ENCODE measurements at regions not wholly inside any gene's neighbourhood (a gene's known extent, or its start where the extent isn't known, plus 50 kb on each side); places are given as distances from the start of the nearest gene placed in this dataset.
"Not testable (repeated sequence)": the region's sequence is repeated elsewhere in the genome, so short reads cannot be mapped to it uniquely, and the experiment has no call there.

DNA sequence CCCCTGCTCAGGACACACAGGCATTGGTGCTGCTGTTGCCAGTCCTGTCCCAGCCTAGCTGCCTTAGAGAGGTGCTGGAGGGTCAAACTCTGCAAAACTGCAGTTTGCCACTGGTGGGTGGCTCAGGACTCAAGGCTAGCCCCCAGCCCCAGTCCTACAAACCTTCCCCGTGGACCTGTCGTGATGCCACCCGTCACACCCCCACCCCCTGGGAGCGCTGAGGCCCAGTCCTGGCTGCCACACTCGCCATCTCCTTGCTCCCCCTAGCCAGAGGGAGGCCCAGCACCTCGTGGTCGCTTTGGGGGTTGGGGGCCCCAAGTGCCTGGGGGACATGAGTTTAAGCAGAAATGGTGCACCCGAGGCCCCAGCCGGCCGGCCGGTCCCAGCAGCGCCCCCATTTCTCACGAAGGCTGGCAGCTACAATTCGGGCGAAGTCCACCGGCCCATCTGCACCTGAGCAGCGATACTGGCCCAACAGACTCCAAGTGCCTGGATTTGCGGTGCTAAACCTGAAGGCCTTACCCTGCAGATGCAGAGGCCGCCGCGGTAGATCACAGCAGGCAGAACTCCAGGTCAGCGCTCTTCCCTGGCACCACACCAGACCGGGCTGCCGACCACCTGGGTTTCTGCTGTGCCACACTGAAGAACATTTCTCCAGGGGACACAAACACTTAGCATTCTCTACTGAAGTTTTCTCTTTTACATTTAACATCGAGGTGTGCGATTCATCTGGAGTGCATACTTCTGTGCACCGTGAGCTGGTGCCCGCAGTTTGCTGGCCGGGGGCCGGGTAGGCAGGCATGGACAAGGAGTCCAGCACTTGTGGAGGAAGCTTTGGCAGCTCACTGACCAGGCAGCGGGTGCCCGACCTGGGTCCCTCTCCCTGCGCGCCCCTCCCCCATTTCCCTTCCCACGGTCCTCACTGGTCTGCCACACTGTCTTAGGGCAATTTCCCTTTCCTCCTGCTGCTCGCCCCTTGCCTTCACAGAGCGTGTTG lies 130.0 kb downstream of the KCNJ12 start:
- in situ Hi-C loops (cut with MboI; ENCODE audit: low pct_ligation_motif_present in 1 of 4, low pct_unique_long_range_greater_than_20kb in 1 of 4, low sequenced_read_pairs in 3 of 4), result loop anchor here (25.0 kb wide), 3 partner anchors 194 to 394 kb away; partner anchors contain the start of gene NATD1 (in 1 of the 4)
- intact Hi-C loops (cut with DNase I; ENCODE audit: low total_unique reads), result no loop called here

DNA sequence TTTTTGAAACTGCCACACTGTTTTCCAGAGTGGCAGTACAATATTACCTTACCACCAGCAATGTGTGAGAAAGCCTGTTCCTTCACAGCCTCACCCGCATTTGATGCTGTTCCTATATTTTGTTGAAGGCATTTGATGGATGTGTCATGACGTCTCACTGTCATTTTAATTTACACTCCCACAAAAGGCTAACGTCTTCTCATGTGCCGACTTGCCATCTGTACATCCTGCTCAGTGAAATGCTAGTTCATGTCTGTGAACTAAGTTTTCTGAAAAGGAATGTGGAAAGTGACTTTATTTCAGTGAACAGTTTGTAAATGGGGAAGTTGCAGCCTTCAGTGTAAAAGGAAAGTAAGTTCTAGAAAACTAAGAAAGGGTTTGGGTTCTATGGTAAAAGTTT lies 131.6 kb downstream of the KCNJ12 start:
- H3K9me3 ChIP-seq; H3K27me3 ChIP-seq; H3K4me3 ChIP-seq; intact Hi-C loops (cut with DNase I; ENCODE audit: low total_unique reads); DNase-seq; H3K27ac ChIP-seq; H3K36me3 ChIP-seq: not testable (repeated sequence)
- H3K4me1 ChIP-seq, result peaks cover 0 to 20% (median 4%) of the 10 kb centered on the region in 4 donors
- WGBS, 2 donors (ENCODE audit: low coverage in 1 of 2), result 63 to 75% methylated on average over 2 to 4 of the region's 4 CpGs
- in situ Hi-C loops (cut with MboI; ENCODE audit: low pct_ligation_motif_present in 1 of 4, low pct_unique_long_range_greater_than_20kb in 1 of 4, low sequenced_read_pairs in 3 of 4), result loop anchor here (25.0 kb wide), 3 partner anchors 196 to 396 kb away; partner anchors contain the start of gene NATD1 (in 1 of the 4)

More for the DNA sequence above, 130.0 kb downstream of the KCNJ12 start:
- H3K9me3 ChIP-seq, result no peaks in the 10 kb centered on the region
- H3K4me3 ChIP-seq, result no peak overlapping the region
- H3K27ac ChIP-seq, result no peak overlapping the region
- DNase-seq, result no peak
- H3K36me3 ChIP-seq, result no peaks in the 10 kb centered on the region
- WGBS, 2 donors (ENCODE audit: low coverage in 1 of 2), result 90% methylated on average over 37 of the region's 37 CpGs; no CpG with 5 or more reads in 1 of the 2 donors
- peaks cover 0 to 4% (median 2%) of the 10 kb centered on the region in 4 donors for H3K4me1 ChIP-seq
- peaks cover 4% of the 10 kb centered on the region for H3K27me3 ChIP-seq
- TF ChIP-seq POLR2A (IDR thresholded peaks at IDR 0.05) (no peak), EP300 (IDR thresholded peaks at IDR 0.05; ENCODE audit: low read depth) (no peak), POLR2AphosphoS5 (IDR thresholded peaks at IDR 0.05) (no peak), CTCF (IDR thresholded peaks at IDR 0.05) (no peak)

DNA sequence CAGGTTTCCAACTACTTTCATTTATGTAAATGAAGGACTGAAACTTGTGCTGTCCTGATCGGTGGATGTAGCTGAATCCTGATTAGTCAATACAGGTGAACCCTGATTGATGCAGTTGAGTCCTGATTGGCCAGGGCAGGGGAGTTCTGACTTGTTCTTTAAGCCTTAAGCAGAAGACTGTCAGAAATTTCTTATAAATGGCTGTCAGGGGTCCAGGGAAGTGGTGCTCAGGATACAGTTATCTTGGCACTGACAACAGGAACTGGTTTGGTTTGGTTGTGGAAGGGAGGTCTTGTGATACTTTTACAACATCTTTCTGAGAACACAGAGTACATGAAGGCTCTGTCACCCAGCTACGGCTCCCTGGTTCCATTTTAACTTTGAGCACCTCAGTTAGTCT lies 132.1 kb downstream of the KCNJ12 start:
- Histone ChIP-seq H3K27ac (no peak overlapping the region), H3K4me1 (peaks cover 0 to 20% (median 4%) of the 10 kb centered on the region in 4 donors), H3K4me3 (no peak overlapping the region), H3K36me3 (no peaks in the 10 kb centered on the region), H3K27me3 (peaks cover 7% of the 10 kb centered on the region), H3K9me3 (no peaks in the 10 kb centered on the region)
- 71% methylated on average over 1 to 2 of the region's 2 CpGs for WGBS, 2 donors (ENCODE audit: low coverage in 1 of 2)
- in situ Hi-C loops (cut with MboI; ENCODE audit: low pct_ligation_motif_present in 1 of 4, low pct_unique_long_range_greater_than_20kb in 1 of 4, low sequenced_read_pairs in 3 of 4), result loop anchor here (25.0 kb wide), 3 partner anchors 196 to 396 kb away; partner anchors contain the start of gene NATD1 (in 1 of the 4)
- TF ChIP-seq POLR2A (IDR thresholded peaks at IDR 0.05), result no peak
- TF ChIP-seq CTCF (IDR thresholded peaks at IDR 0.05), result no peak
- TF ChIP-seq POLR2AphosphoS5 (IDR thresholded peaks at IDR 0.05), result no peak
- TF ChIP-seq EP300 (IDR thresholded peaks at IDR 0.05; ENCODE audit: low read depth), result no peak
- no peak for DNase-seq
- intact Hi-C loops (cut with DNase I; ENCODE audit: low total_unique reads), result no loop called here

- H3K9me3 ChIP-seq; H3K4me3 ChIP-seq; H3K36me3 ChIP-seq; DNase-seq; H3K27ac ChIP-seq; H3K27me3 ChIP-seq; intact Hi-C loops (cut with DNase I; ENCODE audit: low total_unique reads): not testable (repeated sequence)
- in situ Hi-C loops (cut with MboI; ENCODE audit: low pct_ligation_motif_present in 1 of 4, low pct_unique_long_range_greater_than_20kb in 1 of 4, low sequenced_read_pairs in 3 of 4), result loop anchor here (25.0 kb wide), 3 partner anchors 197 to 397 kb away; partner anchors contain the start of gene NATD1 (in 1 of the 4)
- WGBS, 2 donors (ENCODE audit: low coverage in 1 of 2), result 65 to 88% methylated on average over 1 of the region's 1 CpG
- H3K4me1 ChIP-seq, result peaks cover 0 to 20% (median 4%) of the 10 kb centered on the region in 4 donors
Measured at GRCh38 chr17:21509356-21509755, 133.2 kb downstream of the KCNJ12 start.
